Fibroblast of mammary gland (primary cell): ENCODE measurements at regions not wholly inside any gene's neighbourhood (a gene's known extent, or its start where the extent isn't known, plus 50 kb on each side); places are given as distances from the start of the nearest gene placed in this dataset.

Experiments
- DNase-seq: peaks from one replicate; pipeline ENCODE4 v3.0.0-alpha.2; 2010; ENCODE audit warnings: low read depth
- H3K4me3 ChIP-seq: 2 replicates; pipeline ENCODE4 v1.5.1; 2011; ENCODE audit warnings: low read depth, mild to moderate bottlenecking, low read length, moderate library complexity; ENCODE audit not compliant: control insufficient read depth
- CTCF ChIP-seq: conservative IDR thresholded peaks from 2 replicates; pipeline ENCODE4 v1.5.1; 2011; ENCODE audit warnings: low read depth, low read length, inconsistent platforms; ENCODE audit not compliant: control insufficient read depth, insufficient read depth

- no peak overlapping the region for H3K4me3 ChIP-seq
- TF ChIP-seq CTCF = no peak
- DNase-seq = no peak
Measured at GRCh38 chr16:26740771-26741170, 326.0 kb upstream of the C16orf82 start.

- H3K4me3 ChIP-seq = no peak overlapping the region
- no peak for DNase-seq
- no peak for TF ChIP-seq CTCF
Measured at GRCh38 chr16:26742040-26742439, 324.7 kb upstream of the C16orf82 start.

GRCh38 chr16:26744430-26744829 lies 322.3 kb upstream of the C16orf82 start:
- no peak for DNase-seq
- H3K4me3 ChIP-seq = no peak overlapping the region
- no peak for TF ChIP-seq CTCF

GRCh38 chr16:26747760-26748159 lies 319.0 kb upstream of the C16orf82 start:
- no peak for TF ChIP-seq CTCF
- no peak overlapping the region for H3K4me3 ChIP-seq
- no peak for DNase-seq

- TF ChIP-seq CTCF = no peak
- H3K4me3 ChIP-seq = no peak overlapping the region
- no peak for DNase-seq
Measured at GRCh38 chr16:26749072-26749471, 317.7 kb upstream of the C16orf82 start.

GRCh38 chr16:26752166-26752565 lies 314.6 kb upstream of the C16orf82 start:
- H3K4me3 ChIP-seq = no peak overlapping the region
- DNase-seq = no peak
- no peak for TF ChIP-seq CTCF

- TF ChIP-seq CTCF = no peak
- DNase-seq = no peak
Measured at GRCh38 chr16:26756633-26757032, 310.1 kb upstream of the C16orf82 start.

More at GRCh38 chr16:26756633-26757032, 310.1 kb upstream of the C16orf82 start:
- H3K4me3 ChIP-seq = no peak overlapping the region
